ENCODE measurements at regions not wholly inside any gene's neighbourhood (a gene's known extent, or its start where the extent isn't known, plus 50 kb on each side); places are given as distances from the start of the nearest gene placed in this dataset.

GRCh38 chr1:218946147-218946546 is 227.5 kb upstream of the LYPLAL1 start:
- DNase-seq, result no peak

GRCh38 chr1:218948446-218948845 is 225.2 kb upstream of the LYPLAL1 start:
- DNase-seq, result no peak

GRCh38 chr1:218953386-218953785 is 220.3 kb upstream of the LYPLAL1 start:
- DNase-seq, result no peak

- DNase-seq, result no peak
Observed at GRCh38 chr1:218957971-218958370, 215.7 kb upstream of the LYPLAL1 start.

GRCh38 chr1:218959784-218960183 is 213.9 kb upstream of the LYPLAL1 start:
- DNase-seq, result no peak

GRCh38 chr1:218964471-218965185 is 209.1 kb upstream of the LYPLAL1 start:
- DNase-seq, result no peak

GRCh38 chr1:218965821-218966220 is 207.9 kb upstream of the LYPLAL1 start:
- DNase-seq, result no peak

- no peak for DNase-seq
Observed at GRCh38 chr1:218967254-218967653, 206.4 kb upstream of the LYPLAL1 start.

- no peak for DNase-seq
Observed at GRCh38 chr1:218967836-218968235, 205.8 kb upstream of the LYPLAL1 start.

GRCh38 chr1:218969006-218969405 is 204.7 kb upstream of the LYPLAL1 start:
- no peak for DNase-seq

GRCh38 chr1:218970397-218970990 is 203.2 kb upstream of the LYPLAL1 start:
- DNase-seq, result no peak

- DNase-seq, result no peak
Observed at GRCh38 chr1:218971156-218971555, 202.5 kb upstream of the LYPLAL1 start.

- DNase-seq, result no peak
Observed at GRCh38 chr1:218980881-218981280, 192.8 kb upstream of the LYPLAL1 start.

- DNase-seq, result no peak
Observed at GRCh38 chr1:218982482-218982881, 191.2 kb upstream of the LYPLAL1 start.

- DNase-seq, result no peak
Observed at GRCh38 chr1:218983433-218983832, 190.2 kb upstream of the LYPLAL1 start.

- no peak for DNase-seq
Observed at GRCh38 chr1:218983848-218984247, 189.8 kb upstream of the LYPLAL1 start.

GRCh38 chr1:218985424-218985984 is 188.2 kb upstream of the LYPLAL1 start:
- DNase-seq, result no peak

- DNase-seq, result no peak
Observed at GRCh38 chr1:218986816-218987215, 186.9 kb upstream of the LYPLAL1 start.

- no peak for DNase-seq
Observed at GRCh38 chr1:218990019-218990418, 183.7 kb upstream of the LYPLAL1 start.

- no peak for DNase-seq
Observed at GRCh38 chr1:218991089-218991488, 182.6 kb upstream of the LYPLAL1 start.

- no peak for DNase-seq
Observed at GRCh38 chr1:218994615-218995014, 179.1 kb upstream of the LYPLAL1 start.

GRCh38 chr1:218995091-218995665 is 178.5 kb upstream of the LYPLAL1 start:
- DNase-seq, result no peak

GRCh38 chr1:218996362-218996761 is 177.3 kb upstream of the LYPLAL1 start:
- no peak for DNase-seq

- DNase-seq, result no peak
Observed at GRCh38 chr1:219000005-219000404, 173.7 kb upstream of the LYPLAL1 start.
